HepG2 (cell line): ENCODE measurements at regions not wholly inside any gene's neighbourhood (a gene's known extent, or its start where the extent isn't known, plus 50 kb on each side); places are given as distances from the start of the nearest gene placed in this dataset.

ENCODE experiments used
- ATAC-seq: fragments of 200-7000 bp; cut with Tn5 transposase; 3 replicates; pipeline ENCODE4 v1.9.1; 2020; ENCODE audit warnings: mild to moderate bottlenecking, moderate library complexity
- BruUV-seq: library from RNA; stranded (reverse); fragments of 400-500 nt; replicated peaks from 2 replicates; lab custom pipeline; 2021; lab: Mats Ljungman, UMichigan
- CTCF ChIA-PET: fragments of 300-600 bp; formaldehyde crosslinking; extraction: SDS; loops from one replicate; lab custom pipeline; 2021; ENCODE audit warnings: low total read pairs, inconsistent platforms, low intra/inter-chr PET ratio; lab: Yijun Ruan, JAX
- POLR2A ChIA-PET: fragments of 350-600 bp; sonication (Branson Sonifier 250); formaldehyde crosslinking; loops from one replicate; lab custom pipeline; 2020; ENCODE audit warnings: antibody characterized with exemption, inconsistent platforms; lab: Yijun Ruan, JAX
- DNase-seq: peaks from one replicate; pipeline ENCODE4 v3.0.0-alpha.2; 2015; ENCODE audit warnings: low spot score
- FAIRE-seq: peaks from 3 replicates; lab custom pipeline; 2011; peaks lifted over from hg19 to GRCh38; lab: Jason Lieb, UNC
- H2AFZ ChIP-seq: one replicate; pipeline ENCODE4 v1.6.1; 2011; ENCODE audit warnings: low read length, inconsistent platforms
- H3K27ac ChIP-seq: fragments of 300-600 bp; 3 replicates; pipeline ENCODE4 v1.8.0; 2011; ENCODE audit warnings: mixed run types, mild to moderate bottlenecking, mixed read lengths, low read length, inconsistent platforms; ENCODE audit not compliant: insufficient read depth; ENCODE audit errors: extremely low read length
- H3K27me3 ChIP-seq, 2 experiments: fragments of 200-600 bp in 1 of 2; 2 replicates in 1 of 2; 3 replicates in 1 of 2; pipeline versions ENCODE4 v1.6.0 to v1.8.0; 2011; ENCODE audit warnings: low read length in 2 of 2, mild to moderate bottlenecking in 2 of 2, moderate library complexity in 2 of 2, inconsistent platforms in 1 of 2; ENCODE audit not compliant: insufficient read depth in 2 of 2, control insufficient read depth in 1 of 2
- H3K36me3 ChIP-seq, 2 experiments: fragments of 200-600 bp in 1 of 2; replicated peaks in 1 of 2; 2 replicates in 1 of 2; 3 replicates in 1 of 2; pipeline versions ENCODE4 v1.5.1 to v1.8.0; 2011; ENCODE audit warnings: low read length in 2 of 2, inconsistent platforms in 1 of 2; ENCODE audit not compliant: insufficient read depth in 2 of 2, control insufficient read depth in 1 of 2
- H3K4me1 ChIP-seq: 2 replicates; pipeline ENCODE4 v1.5.1; 2012; ENCODE audit warnings: low read length, inconsistent platforms; ENCODE audit not compliant: insufficient read depth
- H3K4me2 ChIP-seq: 2 replicates; pipeline ENCODE4 v1.6.0; 2011; ENCODE audit warnings: low read depth, low read length, inconsistent platforms
- H3K4me3 ChIP-seq, 3 experiments: fragments of 200-600 bp in 1 of 3; sonication (generic), shearing (Covaris generic) in 1 of 3; replicated peaks in 1 of 3; 2 replicates each; pipeline ENCODE4 v1.5.1; 2011 to 2016; ENCODE audit warnings: low read length in 3 of 3, inconsistent platforms in 2 of 3, low read depth in 2 of 3, mild to moderate bottlenecking in 2 of 3, control low read depth in 1 of 3, mixed read lengths in 1 of 3; ENCODE audit not compliant: insufficient read depth in 1 of 3
- H3K79me2 ChIP-seq: one replicate; pipeline ENCODE4 v1.6.1; 2011; ENCODE audit warnings: low read length, inconsistent platforms; ENCODE audit not compliant: insufficient read depth
- H3K9ac ChIP-seq: 2 replicates; pipeline ENCODE4 v1.6.0; 2011; ENCODE audit warnings: mild to moderate bottlenecking, low read depth, low read length, inconsistent platforms; ENCODE audit not compliant: insufficient read depth
- H3K9me3 ChIP-seq: 2 replicates; pipeline ENCODE4 v1.5.1; 2012; ENCODE audit warnings: mild to moderate bottlenecking, low read length
- H4K20me1 ChIP-seq: 2 replicates; pipeline ENCODE4 v1.6.0; 2011; ENCODE audit warnings: inconsistent platforms, mild to moderate bottlenecking, low read length, moderate library complexity; ENCODE audit not compliant: insufficient read depth
- CENPT ChIP-seq: sonication (generic); formaldehyde crosslinking; IDR thresholded peaks from 2 replicates; pipeline ENCODE4 v1.8.0; 2022; ENCODE audit warnings: low read depth, mild to moderate bottlenecking, moderate library complexity, missing genetic modification reagents
- ELF4 ChIP-seq: sonication (generic); formaldehyde crosslinking; IDR thresholded peaks from 2 replicates; pipeline ENCODE4 v1.5.0; 2020; ENCODE audit warnings: missing genetic modification reagents, mild to moderate bottlenecking, moderate library complexity, borderline replicate concordance
- HNRNPUL1 ChIP-seq: fragments of 200-400 bp; formaldehyde crosslinking; IDR thresholded peaks from 2 replicates; pipeline ENCODE4 v1.6.1; 2017; ENCODE audit warnings: low read depth, mild to moderate bottlenecking, low read length, moderate library complexity
- KLF12 ChIP-seq: sonication (generic); formaldehyde crosslinking; IDR thresholded peaks from 2 replicates; pipeline ENCODE4 v1.4.0; 2020; ENCODE audit warnings: missing genetic modification reagents, borderline replicate concordance
- MAX ChIP-seq: IDR thresholded peaks from 2 replicates; pipeline ENCODE4 v1.6.1; 2012; ENCODE audit warnings: inconsistent platforms
- MEIS1 ChIP-seq: sonication (generic); formaldehyde crosslinking; IDR thresholded peaks from 2 replicates; pipeline ENCODE4 v1.9.0; 2021; ENCODE audit warnings: mild to moderate bottlenecking, missing genetic modification reagents, moderate library complexity, borderline replicate concordance
- MIER2 ChIP-seq: IDR thresholded peaks from 2 replicates; pipeline ENCODE4 v1.6.1; 2016; ENCODE audit warnings: missing biosample characterization, missing genetic modification reagents
- PCBP2 ChIP-seq: fragments of 200-400 bp; formaldehyde crosslinking; optimal IDR thresholded peaks from 2 replicates; pipeline ENCODE3; 2018; ENCODE audit warnings: low read length, low read depth; ENCODE audit not compliant: poor library complexity, severe bottlenecking
- PHF5A ChIP-seq: IDR thresholded peaks from one replicate; pipeline ENCODE4 v1.6.1; 2018; ENCODE audit warnings: low read depth, missing genetic modification reagents; ENCODE audit not compliant: unreplicated experiment
- SALL1 ChIP-seq: sonication (generic); formaldehyde crosslinking; IDR thresholded peaks from 2 replicates; pipeline ENCODE4 v1.8.0; 2022; ENCODE audit warnings: mild to moderate bottlenecking, missing genetic modification reagents
- SNAPC2 ChIP-seq: sonication (generic); formaldehyde crosslinking; IDR thresholded peaks from 2 replicates; pipeline ENCODE4 v1.8.1; 2022; ENCODE audit warnings: mild to moderate bottlenecking, missing genetic modification reagents
- SNAPC5 ChIP-seq: sonication (generic); formaldehyde crosslinking; IDR thresholded peaks from 2 replicates; pipeline ENCODE4 v1.8.1; 2023; ENCODE audit warnings: mild to moderate bottlenecking, missing genetic modification reagents, borderline replicate concordance
- SP1 ChIP-seq, 2 experiments: fragments of 450-650 bp in 1 of 2; sonication (generic) in 1 of 2; formaldehyde crosslinking in 1 of 2; IDR thresholded peaks; 2 replicates each; pipeline versions ENCODE4 v1.4.0 to v1.6.1; 2016 to 2020; ENCODE audit warnings: missing genetic modification reagents in 1 of 2
- SRSF1 ChIP-seq: fragments of 200-400 bp; formaldehyde crosslinking; optimal IDR thresholded peaks from 2 replicates; pipeline ENCODE3; 2017; ENCODE audit warnings: mild to moderate bottlenecking, low read depth, low read length, moderate library complexity
- USF2 ChIP-seq, 2 experiments: sonication (generic) in 1 of 2; formaldehyde crosslinking in 1 of 2; IDR thresholded peaks; 2 replicates each; pipeline versions ENCODE4 v1.5.1 to v1.6.1; 2011 to 2020; ENCODE audit warnings: borderline replicate concordance in 1 of 2, low read depth in 1 of 2, low read length in 1 of 2, mild to moderate bottlenecking in 1 of 2, missing genetic modification reagents in 1 of 2, moderate library complexity in 1 of 2
- YEATS2 ChIP-seq: sonication (generic); formaldehyde crosslinking; IDR thresholded peaks from 2 replicates; pipeline ENCODE4 v1.4.0; 2020; ENCODE audit warnings: missing genetic modification reagents, borderline replicate concordance
- ZNF124 ChIP-seq: sonication (generic); formaldehyde crosslinking; IDR thresholded peaks from 2 replicates; pipeline ENCODE4 v1.4.0; 2020; ENCODE audit warnings: missing genetic modification reagents
- ZNF207 ChIP-seq: fragments of 450-650 bp; IDR thresholded peaks from 2 replicates; pipeline ENCODE4 v1.6.1; 2016; ENCODE audit warnings: antibody characterized with exemption, borderline replicate concordance
- ZNF274 ChIP-seq: sonication (generic); formaldehyde crosslinking; IDR thresholded peaks from 2 replicates; pipeline ENCODE4 v1.5.1; 2020; ENCODE audit warnings: mild to moderate bottlenecking, missing genetic modification reagents
- ZNF615 ChIP-seq: sonication (generic); formaldehyde crosslinking; IDR thresholded peaks from 2 replicates; pipeline ENCODE4 v1.5.0; 2020; ENCODE audit warnings: mild to moderate bottlenecking, missing genetic modification reagents, borderline replicate concordance
- ZNF792 ChIP-seq: IDR thresholded peaks from 2 replicates; pipeline ENCODE4 v1.6.1; 2016
- ZNF878 ChIP-seq: sonication (generic); formaldehyde crosslinking; IDR thresholded peaks from 2 replicates; pipeline ENCODE4 v1.8.1; 2023; ENCODE audit warnings: mild to moderate bottlenecking, missing genetic modification reagents, moderate library complexity
- ZZZ3 ChIP-seq: sonication (generic); formaldehyde crosslinking; IDR thresholded peaks from 2 replicates; pipeline ENCODE4 v1.4.0; 2020; ENCODE audit warnings: missing genetic modification reagents, mild to moderate bottlenecking, borderline replicate concordance
- WGBS: methylation state at CpG from one replicate; pipeline ENCODE4 v1.1.6; 2017; ENCODE audit warnings: low lambda C conversion rate; 5-methylcytosine and 5-hydroxymethylcytosine counted together
- in situ Hi-C: cut with HindIII; loops from 2 replicates; pipeline ENCODE4 v1.10.0; 2017; ENCODE audit warnings: low pct_unique_long_range_greater_than_20kb; ENCODE audit not compliant: extremely low pct_ligation_motif_present
- intact Hi-C: fragments of 100-400 bp; cut with micrococcal nuclease; formaldehyde crosslinking; loops from one replicate; pipeline ENCODE4 v1.10.0; 2022; ENCODE audit not compliant: unreplicated experiment

GRCh38 chr9:87198716-87199115, 251.4 kb upstream of the GAS1 start (continued):
- TF ChIP-seq CENPT (CRISPR knock-in tag) (no peak), ELF4 (CRISPR knock-in tag) (no peak), ZNF878 (no peak), SALL1 (no peak), SNAPC5 (CRISPR knock-in tag) (no peak)

GRCh38 chr9:87199278-87199677, 252.0 kb upstream of the GAS1 start:
- Histone ChIP-seq H3K36me3 (no peaks in the 10 kb centered on the region), H3K27me3 (peaks cover 3 to 21% of the 10 kb centered on the region in 2 experiments; a peak in 2 of 5 replicates), H3K4me3 (no peak overlapping the region), H3K27ac (no peak overlapping the region), H2AFZ (no peak overlapping the region), H4K20me1 (no peaks in the 10 kb centered on the region), H3K79me2 (no peaks in the 10 kb centered on the region), H3K4me1 (no peaks in the 10 kb centered on the region), H3K9ac (no peak overlapping the region), H3K4me2 (no peak overlapping the region), H3K9me3 (no peaks in the 10 kb centered on the region)
- 0% methylated on average over 5 of the region's 5 CpGs for WGBS
- DNase-seq = no peak
- POLR2A ChIA-PET = no interaction called here
- in situ Hi-C loops (no loop called here), intact Hi-C loops (no loop called here)
- no peak for FAIRE-seq
- BruUV-seq = no TSS peak
- no peak for ATAC-seq
- CTCF ChIA-PET = no interaction called here
- TF ChIP-seq USF2 (IDR thresholded peaks at IDR 0.05; ENCODE audit: low read depth, low read length) = no peak
- no peak for TF ChIP-seq USF2 (CRISPR knock-in tag; IDR thresholded peaks at IDR 0.05; ENCODE audit: borderline replicate concordance)
- TF ChIP-seq YEATS2 (CRISPR knock-in tag) = no peak
- TF ChIP-seq ZZZ3 = no peak
- TF ChIP-seq ZNF124 = no peak
- no peak for TF ChIP-seq ZNF615 (CRISPR knock-in tag)
- TF ChIP-seq PCBP2 = no peak
- TF ChIP-seq ZNF274 (CRISPR knock-in tag) = no peak
- no peak for TF ChIP-seq ZNF207
- TF ChIP-seq SNAPC2 (CRISPR knock-in tag) = no peak
- no peak for TF ChIP-seq HNRNPUL1
- no peak for TF ChIP-seq PHF5A (CRISPR knock-in tag)
- TF ChIP-seq MEIS1 (CRISPR knock-in tag) = no peak
- no peak for TF ChIP-seq SP1 (IDR thresholded peaks at IDR 0.05)
- no peak for TF ChIP-seq SP1 (CRISPR knock-in tag; IDR thresholded peaks at IDR 0.05)
- no peak for TF ChIP-seq KLF12 (CRISPR knock-in tag)
- no peak for TF ChIP-seq MAX
- no peak for TF ChIP-seq SRSF1
- no peak for TF ChIP-seq MIER2 (CRISPR knock-in tag)
- TF ChIP-seq ZNF792 (CRISPR knock-in tag) = no peak
